GM20431 (cell line): ENCODE measurements at regions not wholly inside any gene's neighbourhood (a gene's known extent, or its start where the extent isn't known, plus 50 kb on each side); places are given as distances from the start of the nearest gene placed in this dataset.

Experiments used
- in situ Hi-C: fragments of 300-500 bp; cut with MseI, MboI; formaldehyde crosslinking; loops from one replicate; pipeline ENCODE4 v1.15.0; 2020; ENCODE audit warnings: low sequenced_read_pairs; ENCODE audit not compliant: unreplicated experiment

GRCh38 chr1:25030012-25030411 is 99.9 kb upstream of the RUNX3 start:
- in situ Hi-C loops, result loop anchor here (10.0 kb wide), 2 partner anchors 65 to 95 kb away; partner anchors contain the start of gene RUNX3

- in situ Hi-C loops, result no loop called here
Observed at GRCh38 chr1:25028907-25029599, 99.0 kb upstream of the RUNX3 start.

GRCh38 chr1:25028587-25028906 is 98.5 kb upstream of the RUNX3 start:
- in situ Hi-C loops, result no loop called here

- in situ Hi-C loops, result no loop called here
Observed at GRCh38 chr1:25027822-25028586, 97.9 kb upstream of the RUNX3 start.

DNA sequence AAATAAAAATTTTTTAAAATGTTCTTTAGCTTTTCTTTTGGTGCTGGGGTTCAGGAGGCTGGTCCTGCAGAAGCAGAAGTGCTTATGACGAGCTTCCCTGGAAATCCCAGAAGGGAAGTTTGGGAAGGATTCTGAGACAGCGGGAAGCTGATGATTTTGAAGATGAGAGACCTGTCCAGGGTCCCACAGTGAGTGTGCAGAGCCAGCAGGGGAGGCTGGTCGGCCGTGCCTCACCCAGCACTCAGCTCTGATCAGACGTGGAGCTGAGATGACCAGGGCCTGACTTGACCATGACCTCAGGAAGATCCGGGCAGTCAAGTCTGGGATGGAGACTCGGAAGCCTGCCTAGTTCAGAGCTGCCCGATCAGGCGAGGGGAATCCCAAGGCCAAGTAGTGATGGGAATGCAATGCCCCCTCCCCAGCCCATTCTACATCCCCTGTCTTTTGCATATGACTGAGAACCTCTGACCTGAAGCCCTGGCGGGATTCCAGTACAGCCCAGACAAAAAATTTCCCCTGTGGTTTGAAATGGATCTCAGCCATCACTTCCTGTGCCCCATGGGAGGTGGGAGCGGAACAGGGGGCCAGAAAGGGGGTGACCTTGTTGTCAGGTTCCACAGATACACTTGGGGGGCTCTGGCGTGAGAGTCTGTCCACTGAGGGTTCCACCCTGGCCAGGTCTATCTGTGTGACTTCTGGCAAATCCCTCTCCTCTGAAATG is 96.8 kb upstream of the RUNX3 start:
- in situ Hi-C loops, result no loop called here

GRCh38 chr1:25026304-25026703 is 96.2 kb upstream of the RUNX3 start:
- in situ Hi-C loops, result no loop called here

DNA sequence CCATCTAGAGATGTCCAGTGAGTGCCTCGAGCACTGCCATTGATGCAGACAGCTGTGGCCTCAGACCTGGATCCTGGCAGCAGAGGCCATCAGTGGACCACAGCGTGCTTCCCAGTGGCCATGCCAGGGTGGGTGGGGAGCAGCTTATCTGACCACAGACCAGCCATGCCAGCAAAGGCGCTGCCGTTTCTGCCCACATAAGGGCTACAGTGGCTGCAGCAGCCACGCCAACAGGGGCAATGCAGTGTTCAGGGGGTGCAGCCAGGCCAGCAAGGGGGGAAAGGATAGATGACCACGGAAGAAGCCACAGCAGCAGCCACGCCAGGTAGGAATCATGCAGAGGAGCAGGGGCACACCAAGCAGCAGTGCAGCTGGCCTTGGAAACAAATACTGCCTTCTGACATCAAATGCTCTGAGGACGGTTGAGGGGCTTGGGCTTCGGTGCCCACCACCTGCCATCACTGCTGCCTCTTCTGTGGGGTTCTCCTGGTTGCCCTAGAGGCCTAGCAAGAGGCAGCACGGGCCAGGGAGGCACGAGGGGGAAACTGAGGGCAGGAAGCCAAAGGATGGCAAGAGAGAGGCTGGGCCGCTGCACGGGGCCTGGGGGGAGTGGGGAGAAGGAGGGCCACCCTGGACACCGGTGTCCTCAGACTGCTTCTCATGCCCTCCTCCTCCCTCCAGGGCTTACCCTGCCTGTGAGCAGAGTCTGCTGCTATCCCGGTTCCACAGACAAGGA is 94.7 kb upstream of the RUNX3 start:
- in situ Hi-C loops, result no loop called here

GRCh38 chr1:25023826-25024225 is 93.8 kb upstream of the RUNX3 start:
- in situ Hi-C loops, result no loop called here

DNA sequence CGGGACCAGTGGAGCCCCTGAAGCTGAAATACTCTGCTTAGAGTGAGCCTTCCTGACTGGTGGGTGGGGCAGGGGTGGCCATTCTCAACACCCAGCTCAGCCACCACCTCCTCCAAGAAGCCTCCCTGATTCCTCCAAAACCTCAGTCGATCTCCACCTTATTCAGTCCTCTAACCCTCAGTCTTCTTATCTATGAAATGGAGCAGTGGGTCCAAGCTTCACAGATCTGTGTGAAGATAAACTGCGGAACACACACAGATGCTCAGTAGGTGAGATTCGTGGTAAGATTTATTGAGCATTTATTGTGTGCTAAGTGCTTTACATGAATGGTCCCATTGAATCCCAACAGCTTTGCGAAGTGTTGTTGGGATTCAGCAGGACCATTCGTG is 93.1 kb upstream of the RUNX3 start:
- in situ Hi-C loops, result no loop called here

DNA sequence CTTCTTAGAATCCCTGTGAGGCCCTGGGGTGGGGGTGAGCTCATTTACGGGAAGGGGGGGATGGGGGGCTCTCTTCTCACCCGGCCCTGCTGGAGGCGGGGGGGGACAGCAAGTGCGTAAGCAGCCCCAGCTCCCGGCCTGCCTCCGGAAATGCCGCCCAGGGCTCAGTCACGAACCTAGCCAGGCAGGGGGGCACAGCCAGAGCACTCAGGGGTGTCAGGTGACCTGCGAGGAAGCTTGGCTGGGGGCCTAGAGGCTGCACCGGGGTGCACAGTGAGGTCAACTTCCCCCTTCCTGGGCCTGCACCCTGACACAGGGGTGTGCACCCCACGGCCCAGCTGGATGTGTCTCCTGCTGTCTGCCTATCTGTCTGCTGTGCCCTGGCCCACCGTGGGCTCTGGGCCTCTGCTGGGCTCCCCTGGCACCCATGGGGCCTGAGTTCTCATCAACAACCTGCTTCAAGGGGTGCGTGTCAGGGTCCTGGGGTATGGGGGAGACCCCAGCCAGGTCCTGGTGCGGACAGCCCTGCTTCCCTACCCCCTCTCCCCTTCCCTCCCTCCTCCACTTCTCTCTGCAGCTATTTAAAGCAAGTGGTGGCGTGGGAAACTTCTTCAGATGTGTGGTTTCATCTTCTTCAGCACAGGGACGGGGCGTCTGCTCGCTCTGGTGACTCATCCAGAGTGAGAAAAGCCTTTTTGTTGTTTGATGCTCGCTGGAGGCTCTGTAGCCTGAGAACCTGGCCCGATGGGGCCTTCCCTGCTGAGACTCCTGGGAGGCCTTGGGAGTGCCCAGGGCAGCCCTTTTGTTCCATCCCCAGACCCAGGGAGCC is 92.5 kb upstream of the RUNX3 start:
- in situ Hi-C loops, result no loop called here

DNA sequence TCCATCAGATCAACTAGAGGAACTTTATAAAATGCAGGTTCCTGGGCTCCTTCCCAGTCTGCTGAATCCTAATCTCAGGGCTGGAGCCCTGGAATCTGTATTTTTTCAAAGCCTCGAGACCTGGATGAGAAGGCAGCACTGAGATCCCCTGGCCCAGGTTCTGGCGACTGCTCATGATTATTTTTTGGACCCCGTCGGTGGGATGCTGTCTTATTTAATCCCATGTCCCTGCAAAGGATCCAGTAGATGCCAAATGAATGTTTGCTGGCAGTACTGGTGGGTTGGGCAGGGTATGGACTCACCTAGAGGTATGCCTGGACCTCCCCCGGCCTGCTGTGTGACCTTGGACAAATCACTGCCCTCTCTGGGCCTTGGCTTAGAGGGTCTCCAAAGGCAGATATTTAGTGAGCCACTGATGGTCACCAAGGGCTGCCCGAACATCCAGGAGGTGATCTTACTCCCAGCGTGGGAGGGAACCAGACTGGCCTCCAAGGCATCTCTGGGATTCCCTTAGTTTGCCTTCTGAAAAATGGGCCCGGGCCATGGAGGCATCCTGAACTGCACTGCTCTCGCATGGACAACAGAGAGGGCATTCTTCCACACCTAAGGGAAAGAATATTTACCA is 91.6 kb upstream of the RUNX3 start:
- in situ Hi-C loops, result no loop called here

DNA sequence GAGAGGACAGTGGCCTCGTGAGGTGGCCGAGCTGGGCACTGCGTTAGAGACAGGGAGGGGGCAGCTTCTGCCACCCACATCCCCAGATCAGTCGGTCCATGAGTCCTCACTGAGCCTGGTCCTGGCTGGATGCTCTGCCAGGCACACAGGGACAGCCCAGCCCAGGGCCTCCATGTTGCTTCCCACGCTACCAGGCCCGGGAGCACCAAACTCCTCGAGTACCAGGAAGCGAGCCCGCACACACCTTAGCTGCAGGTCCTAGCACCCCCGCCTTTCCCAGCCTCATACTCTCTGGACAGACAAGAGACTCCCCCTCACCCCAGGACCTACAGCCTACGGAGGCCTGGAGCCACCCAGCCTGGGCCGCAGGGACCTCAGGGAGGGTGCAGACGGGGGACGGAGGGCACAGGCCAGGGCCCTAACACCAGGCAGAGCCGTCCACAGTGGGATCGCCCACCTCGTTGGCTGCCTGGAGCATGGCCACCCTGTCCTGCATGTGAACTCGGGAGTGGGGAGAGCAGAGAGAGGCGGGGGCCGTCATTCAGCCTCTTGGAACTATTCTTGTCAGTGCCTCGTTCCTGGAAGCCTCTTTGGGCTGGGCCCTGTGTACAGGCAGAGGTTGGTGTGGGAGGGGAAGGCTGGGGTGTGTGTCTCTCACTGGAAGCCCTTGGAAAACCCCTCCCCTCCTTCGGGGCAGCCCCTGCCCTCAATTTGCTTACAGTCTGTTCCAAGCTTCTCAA is 90.9 kb upstream of the RUNX3 start:
- in situ Hi-C loops, result no loop called here

DNA sequence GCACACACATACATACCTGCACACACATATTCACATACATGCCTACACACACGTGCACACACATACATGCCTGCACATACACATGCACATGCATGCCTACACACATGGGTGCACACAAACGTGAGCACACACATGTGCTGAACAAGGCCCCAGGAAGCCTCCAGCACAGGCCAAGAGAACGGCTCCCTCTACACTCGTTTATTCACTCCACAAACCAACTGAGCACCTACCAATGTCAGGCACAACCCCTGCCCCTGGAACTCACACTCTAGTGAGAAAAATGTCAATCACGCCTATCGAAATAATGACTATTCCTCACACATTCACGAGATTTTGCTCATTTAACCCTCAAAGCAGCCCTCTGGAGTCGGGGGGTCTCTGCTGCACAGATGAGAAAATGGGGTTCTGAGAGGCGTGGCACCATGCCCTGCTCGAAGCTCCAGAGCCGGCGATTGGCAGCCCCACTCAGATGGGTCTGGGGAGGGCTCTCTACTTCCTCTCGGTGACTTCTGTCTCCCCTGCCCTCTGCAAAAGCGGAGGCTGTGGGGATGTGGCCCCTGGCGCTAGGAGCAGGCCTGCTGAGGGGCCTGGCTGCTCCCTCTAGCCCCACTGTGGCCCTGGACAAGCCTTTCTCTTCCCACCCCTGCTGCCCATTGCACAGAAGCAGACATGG is 90.2 kb upstream of the RUNX3 start:
- in situ Hi-C loops, result no loop called here

GRCh38 chr1:25019337-25020172 is 89.5 kb upstream of the RUNX3 start:
- in situ Hi-C loops, result no loop called here

- in situ Hi-C loops, result no loop called here
Observed at GRCh38 chr1:25018943-25019336, 88.9 kb upstream of the RUNX3 start.

DNA sequence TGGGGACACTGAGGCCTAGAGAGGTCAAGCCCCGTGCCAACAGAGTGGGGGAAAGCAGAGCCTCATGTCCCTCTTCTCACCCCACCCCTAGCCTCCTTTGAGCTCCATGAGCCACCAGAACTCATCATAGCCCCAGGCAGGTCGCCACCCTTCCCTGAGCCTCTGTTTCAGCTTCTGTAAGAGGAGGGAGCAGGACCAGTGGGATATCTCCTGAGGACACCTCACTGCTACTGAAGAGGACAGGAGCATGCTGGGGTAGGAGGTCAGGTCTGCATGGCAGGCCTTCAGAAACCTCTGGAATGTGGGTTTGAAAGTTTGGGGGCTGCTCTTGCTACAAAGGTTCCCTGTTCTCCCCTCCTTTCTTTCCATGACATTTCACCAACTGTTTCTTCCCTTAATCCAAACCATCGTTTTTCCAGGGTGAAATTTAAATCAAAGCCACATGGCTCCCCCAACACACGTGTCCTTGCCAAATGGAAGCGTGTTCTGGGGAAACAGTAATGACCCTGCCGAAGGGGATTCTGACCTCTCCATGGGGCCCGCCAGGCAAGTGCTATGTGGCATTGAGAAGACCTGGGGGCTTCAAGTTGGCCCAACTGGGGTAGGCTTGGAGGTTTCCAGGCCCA is 88.1 kb upstream of the RUNX3 start:
- in situ Hi-C loops, result no loop called here
